22Rv1 (cell line): ENCODE measurements at regions not wholly inside any gene's neighbourhood (a gene's known extent, or its start where the extent isn't known, plus 50 kb on each side); places are given as distances from the start of the nearest gene placed in this dataset.

Experiments
- CTCF ChIP-seq: fragments of 450-650 bp; IDR thresholded peaks from 2 replicates; pipeline ENCODE4 v1.5.1; 2017; ENCODE audit warnings: mild to moderate bottlenecking
- ZFX ChIP-seq: fragments of 450-650 bp; IDR thresholded peaks from 2 replicates; pipeline ENCODE4 v1.6.1; 2017; ENCODE audit warnings: antibody characterized with exemption, borderline replicate concordance

GRCh38 chr4:26105337-26105736, 191.3 kb downstream of the SMIM20 start:
- TF ChIP-seq CTCF, result no peak
- no peak for TF ChIP-seq ZFX
